NCI-H2081 (cell line): ENCODE measurements at regions not wholly inside any gene's neighbourhood (a gene's known extent, or its start where the extent isn't known, plus 50 kb on each side); places are given as distances from the start of the nearest gene placed in this dataset.

Experiments
- DNase-seq, 2 experiments: peaks; one replicate each; lab custom pipeline; 2025; lab: John Stamatoyannopoulos, UW

GRCh38 chr2:237271698-237272652 is 142.0 kb downstream of the COL6A3 start:
- DNase-seq, result no peak
